A673 (cell line): ENCODE measurements at regions not wholly inside any gene's neighbourhood (a gene's known extent, or its start where the extent isn't known, plus 50 kb on each side); places are given as distances from the start of the nearest gene placed in this dataset.

Source experiments
- EZH2 ChIP-seq: fragments of 200-600 bp; sonication (generic); IDR thresholded peaks from 2 replicates; pipeline ENCODE4 v1.6.1; 2017; ENCODE audit warnings: borderline replicate concordance, low read depth, mild to moderate bottlenecking, mixed read lengths, antibody characterized with exemption, low read length; ENCODE audit not compliant: poor library complexity, severe bottlenecking
- TF ChIP-seq, protein P1 (sequence below): fragments of 300-800, 200-600 bp; sonication (generic); conservative IDR thresholded peaks from 2 replicates; pipeline ENCODE4 v1.5.1; 2017; ENCODE audit warnings: low read depth, mild to moderate bottlenecking, antibody characterized with exemption, low read length, moderate library complexity, mixed read lengths

DNA sequence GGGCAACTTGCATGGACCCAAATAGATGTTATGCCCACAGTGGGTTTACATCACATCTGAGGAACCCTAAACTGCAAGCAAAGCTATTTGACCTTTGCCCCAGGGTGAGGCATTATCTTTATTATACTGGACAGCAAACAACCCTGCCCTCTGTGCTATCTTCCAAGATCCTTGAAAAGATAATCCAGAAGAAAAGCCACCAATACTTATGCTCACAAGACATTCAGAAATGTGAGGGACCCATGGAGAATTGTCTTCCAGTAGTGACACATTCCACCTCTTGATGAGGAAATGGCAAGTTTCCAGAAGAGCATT is 53.0 kb upstream of the NDUFV2 start:
- TF ChIP-seq, protein P1, sequence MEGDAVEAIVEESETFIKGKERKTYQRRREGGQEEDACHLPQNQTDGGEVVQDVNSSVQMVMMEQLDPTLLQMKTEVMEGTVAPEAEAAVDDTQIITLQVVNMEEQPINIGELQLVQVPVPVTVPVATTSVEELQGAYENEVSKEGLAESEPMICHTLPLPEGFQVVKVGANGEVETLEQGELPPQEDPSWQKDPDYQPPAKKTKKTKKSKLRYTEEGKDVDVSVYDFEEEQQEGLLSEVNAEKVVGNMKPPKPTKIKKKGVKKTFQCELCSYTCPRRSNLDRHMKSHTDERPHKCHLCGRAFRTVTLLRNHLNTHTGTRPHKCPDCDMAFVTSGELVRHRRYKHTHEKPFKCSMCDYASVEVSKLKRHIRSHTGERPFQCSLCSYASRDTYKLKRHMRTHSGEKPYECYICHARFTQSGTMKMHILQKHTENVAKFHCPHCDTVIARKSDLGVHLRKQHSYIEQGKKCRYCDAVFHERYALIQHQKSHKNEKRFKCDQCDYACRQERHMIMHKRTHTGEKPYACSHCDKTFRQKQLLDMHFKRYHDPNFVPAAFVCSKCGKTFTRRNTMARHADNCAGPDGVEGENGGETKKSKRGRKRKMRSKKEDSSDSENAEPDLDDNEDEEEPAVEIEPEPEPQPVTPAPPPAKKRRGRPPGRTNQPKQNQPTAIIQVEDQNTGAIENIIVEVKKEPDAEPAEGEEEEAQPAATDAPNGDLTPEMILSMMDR, result no peak
- TF ChIP-seq EZH2, result no peak
